H1 (cell line): ENCODE measurements at regions not wholly inside any gene's neighbourhood (a gene's known extent, or its start where the extent isn't known, plus 50 kb on each side); places are given as distances from the start of the nearest gene placed in this dataset.

Experiments used
- ATF3 ChIP-seq: IDR thresholded peaks from 2 replicates; pipeline ENCODE4 v1.6.1; 2011; ENCODE audit warnings: low read depth, mild to moderate bottlenecking, low read length; ENCODE audit not compliant: insufficient read depth
- CEBPB ChIP-seq: IDR thresholded peaks from 2 replicates; pipeline ENCODE4 v1.6.1; 2012; ENCODE audit warnings: low read depth, low read length
- CTBP2 ChIP-seq: IDR thresholded peaks from 2 replicates; pipeline ENCODE4 v1.7.0; 2011; ENCODE audit warnings: borderline replicate concordance, mild to moderate bottlenecking, moderate library complexity, mixed read lengths, low read length; ENCODE audit not compliant: insufficient read depth, insufficient read length
- CTCF ChIP-seq, 3 experiments: IDR thresholded peaks; 1 replicate in 2 of 3; 2 replicates in 1 of 3; pipeline versions ENCODE4 v1.5.1 to v1.6.1; 2011; ENCODE audit warnings: low read length in 3 of 3, mild to moderate bottlenecking in 3 of 3, inconsistent platforms in 2 of 3, low read depth in 1 of 3, moderate library complexity in 1 of 3; ENCODE audit not compliant: insufficient read depth in 1 of 3; ENCODE audit errors: control extremely low read depth in 1 of 3
- EZH2 ChIP-seq: fragments of 200-600 bp; sonication (generic); IDR thresholded peaks from 2 replicates; pipeline ENCODE4 v1.7.1; 2012; ENCODE audit warnings: low read depth, mild to moderate bottlenecking, moderate library complexity, low read length, inconsistent platforms; ENCODE audit not compliant: severe bottlenecking
- FOSL1 ChIP-seq: IDR thresholded peaks from 2 replicates; pipeline ENCODE4 v1.6.1; 2011; ENCODE audit warnings: mild to moderate bottlenecking, low read depth, low read length, moderate library complexity; ENCODE audit not compliant: insufficient read depth
- POLR2A ChIP-seq, 2 experiments: IDR thresholded peaks; 1 replicate in 1 of 2; 2 replicates in 1 of 2; pipeline ENCODE4 v1.6.1; 2011; ENCODE audit warnings: low read depth in 2 of 2, low read length in 2 of 2, mild to moderate bottlenecking in 2 of 2; ENCODE audit errors: control extremely low read depth in 1 of 2
- POLR2AphosphoS5 ChIP-seq: IDR thresholded peaks from 2 replicates; pipeline ENCODE4 v1.6.1; 2011; ENCODE audit warnings: low read depth, low read length
- RAD21 ChIP-seq, 2 experiments: IDR thresholded peaks in 1 of 2; conservative IDR thresholded peaks in 1 of 2; 2 replicates each; pipeline ENCODE4 v1.6.1; 2011; ENCODE audit warnings: low read depth in 2 of 2, low read length in 2 of 2, improper control_type of control experiment in 1 of 2, inconsistent platforms in 1 of 2, mild to moderate bottlenecking in 1 of 2, moderate library complexity in 1 of 2
- ZNF274 ChIP-seq: IDR thresholded peaks from 2 replicates; pipeline ENCODE4 v1.7.0; 2012; ENCODE audit warnings: low read length, borderline replicate concordance; ENCODE audit errors: extremely low read depth

GRCh38 chr9:104334549-104334948, 169.5 kb upstream of the OR13F1 start:
- TF ChIP-seq POLR2AphosphoS5 (no peak), ZNF274 (no peak), CTCF (IDR thresholded peaks at IDR 0.05; ENCODE audit: control extremely low read depth in 1 of 3, insufficient read depth in 1 of 3, low read depth in 1 of 3, low read length in 3 of 3) (no peak), CEBPB (no peak), POLR2A (IDR thresholded peaks at IDR 0.05; ENCODE audit: control extremely low read depth in 1 of 2, low read depth in 2 of 2, low read length in 2 of 2) (no peak), EZH2 (no peak), RAD21 (IDR thresholded peaks at IDR 0.05 in 1 of 2, conservative IDR thresholded peaks at IDR 0.05 in 1 of 2; ENCODE audit: low read depth in 2 of 2, low read length in 2 of 2) (no peak), FOSL1 (no peak), CTBP2 (no peak), ATF3 (no peak)
